Stimulated activated CD4-positive, alpha-beta T cell treated with anti-CD3 and anti-CD28 coated beads, Interleukin-12 subunit alpha, Interleukin-12 subunit beta, amount 100 ng/mL, for 48 hours (primary cell): ENCODE measurements at regions not wholly inside any gene's neighbourhood (a gene's known extent, or its start where the extent isn't known, plus 50 kb on each side); places are given as distances from the start of the nearest gene placed in this dataset.
"Not testable (repeated sequence)": the region's sequence is repeated elsewhere in the genome, so short reads cannot be mapped to it uniquely, and the experiment has no call there.

ENCODE experiments used
- DNase-seq, 3 donors: peaks; one replicate each; pipeline ENCODE4 v3.0.0-alpha.2; 2020; ENCODE audit warnings: low read depth in 2 of 3, low spot score in 1 of 3

- no peak for DNase-seq
These were observed 221.3 kb downstream of the TOMM20 start for GRCh38 chr1:234907208-234907939.

- no peak for DNase-seq
These were observed 222.0 kb downstream of the TOMM20 start for GRCh38 chr1:234906654-234907053.

- DNase-seq, result no peak
These were observed 225.7 kb downstream of the TOMM20 start for GRCh38 chr1:234902774-234903547.

- no peak for DNase-seq
These were observed 227.1 kb downstream of the TOMM20 start for GRCh38 chr1:234901491-234902049.

GRCh38 chr1:234900595-234900994, 228.0 kb downstream of the TOMM20 start:
- DNase-seq, result no peak

- DNase-seq, result no peak
These were observed 228.9 kb downstream of the TOMM20 start for GRCh38 chr1:234899730-234900072.

- no peak for DNase-seq
These were observed 229.5 kb downstream of the TOMM20 start for GRCh38 chr1:234899041-234899729.

- DNase-seq, result no peak
These were observed 230.1 kb downstream of the TOMM20 start for GRCh38 chr1:234898455-234899033.

GRCh38 chr1:234897754-234898454, 230.7 kb downstream of the TOMM20 start:
- DNase-seq, result no peak

- DNase-seq, result no peak
These were observed 231.3 kb downstream of the TOMM20 start for GRCh38 chr1:234897390-234897749.

GRCh38 chr1:234896477-234897389, 231.9 kb downstream of the TOMM20 start:
- DNase-seq, result no peak

- DNase-seq, result peak; percentile 33 to 48 (median 43)
These were observed 234.7 kb downstream of the TOMM20 start for GRCh38 chr1:234893725-234894630.

- no peak for DNase-seq
These were observed 235.3 kb downstream of the TOMM20 start for GRCh38 chr1:234893359-234893724.

GRCh38 chr1:234892642-234893041, 236.0 kb downstream of the TOMM20 start:
- no peak for DNase-seq

- no peak for DNase-seq
These were observed 237.2 kb downstream of the TOMM20 start for GRCh38 chr1:234891427-234891826.

GRCh38 chr1:234889643-234890042, 239.0 kb downstream of the TOMM20 start:
- no peak for DNase-seq

- not testable (repeated sequence) for DNase-seq
These were observed 240.4 kb downstream of the TOMM20 start for GRCh38 chr1:234888247-234888646.

GRCh38 chr1:234887016-234887900, 241.4 kb downstream of the TOMM20 start:
- DNase-seq, result no peak
